ENCODE measurements at regions not wholly inside any gene's neighbourhood (a gene's known extent, or its start where the extent isn't known, plus 50 kb on each side); places are given as distances from the start of the nearest gene placed in this dataset.
A peak's percentile ranks its signal among the peaks of the same experiment; 100 is the strongest.
"Not testable (repeated sequence)": the region's sequence is repeated elsewhere in the genome, so short reads cannot be mapped to it uniquely, and the experiment has no call there.

- no peak for DNase-seq (ENCODE audit: low spot score)
- TF ChIP-seq CTCF (IDR thresholded peaks at IDR 0.05; ENCODE audit: extremely low read depth, insufficient read depth, missing control alignments): no peak
- in situ Hi-C loops (cut with MboI; ENCODE audit: low pct_unique_long_range_greater_than_20kb, low sequenced_read_pairs, unreplicated experiment): no loop called here
Observed at GRCh38 chr10:123221418-123221817, 67.2 kb downstream of the BUB3 start.

GRCh38 chr10:123222832-123223231 is 68.6 kb downstream of the BUB3 start:
- no peak for TF ChIP-seq CTCF (IDR thresholded peaks at IDR 0.05; ENCODE audit: extremely low read depth, insufficient read depth, missing control alignments)
- in situ Hi-C loops (cut with MboI; ENCODE audit: low pct_unique_long_range_greater_than_20kb, low sequenced_read_pairs, unreplicated experiment): no loop called here
- DNase-seq (ENCODE audit: low spot score): no peak

GRCh38 chr10:123227706-123228105 is 73.5 kb downstream of the BUB3 start:
- in situ Hi-C loops (cut with MboI; ENCODE audit: low pct_unique_long_range_greater_than_20kb, low sequenced_read_pairs, unreplicated experiment): no loop called here
- no peak for DNase-seq (ENCODE audit: low spot score)
- TF ChIP-seq CTCF (IDR thresholded peaks at IDR 0.05; ENCODE audit: extremely low read depth, insufficient read depth, missing control alignments): no peak

- in situ Hi-C loops (cut with MboI; ENCODE audit: low pct_unique_long_range_greater_than_20kb, low sequenced_read_pairs, unreplicated experiment): no loop called here
- no peak for DNase-seq (ENCODE audit: low spot score)
- TF ChIP-seq CTCF (IDR thresholded peaks at IDR 0.05; ENCODE audit: extremely low read depth, insufficient read depth, missing control alignments): no peak
Observed at GRCh38 chr10:123229927-123230630, 75.9 kb downstream of the BUB3 start.

- DNase-seq (ENCODE audit: low spot score); in situ Hi-C loops (cut with MboI; ENCODE audit: low pct_unique_long_range_greater_than_20kb, low sequenced_read_pairs, unreplicated experiment): not testable (repeated sequence)
Observed at GRCh38 chr10:123232879-123233278, 78.7 kb downstream of the BUB3 start.

- in situ Hi-C loops (cut with MboI; ENCODE audit: low pct_unique_long_range_greater_than_20kb, low sequenced_read_pairs, unreplicated experiment); DNase-seq (ENCODE audit: low spot score): not testable (repeated sequence)
Observed at GRCh38 chr10:123235014-123235413, 80.8 kb downstream of the BUB3 start.

- in situ Hi-C loops (cut with MboI; ENCODE audit: low pct_unique_long_range_greater_than_20kb, low sequenced_read_pairs, unreplicated experiment): no loop called here
- TF ChIP-seq CTCF (IDR thresholded peaks at IDR 0.05; ENCODE audit: extremely low read depth, insufficient read depth, missing control alignments): peak; percentile 17
- DNase-seq (ENCODE audit: low spot score): no peak
Observed at GRCh38 chr10:123236126-123236525, 81.9 kb downstream of the BUB3 start.

GRCh38 chr10:123240250-123240649 is 86.0 kb downstream of the BUB3 start:
- no peak for TF ChIP-seq CTCF (IDR thresholded peaks at IDR 0.05; ENCODE audit: extremely low read depth, insufficient read depth, missing control alignments)
- in situ Hi-C loops (cut with MboI; ENCODE audit: low pct_unique_long_range_greater_than_20kb, low sequenced_read_pairs, unreplicated experiment): no loop called here
- DNase-seq (ENCODE audit: low spot score): no peak
